ENCODE measurements at regions not wholly inside any gene's neighbourhood (a gene's known extent, or its start where the extent isn't known, plus 50 kb on each side); places are given as distances from the start of the nearest gene placed in this dataset.

GRCh38 chr3:170777564-170777926 lies 92.5 kb downstream of the RPL22L1 start:
- ATAC-seq (ENCODE audit: low read depth) (no peak), DNase-seq (no peak)
- ChIA-PET CTCF (no interaction called here), POLR2A (no interaction called here)
- Histone ChIP-seq H3K4me1 (ENCODE audit: control insufficient read depth in 2 of 2, insufficient read depth in 2 of 2, low read length in 2 of 2) (no peaks in the 10 kb centered on the region), H4K20me1 (ENCODE audit: control insufficient read depth, insufficient read depth, low read length, poor library complexity, severe bottlenecking) (no peaks in the 10 kb centered on the region), H3K9me3 (ENCODE audit: control extremely low read depth in 1 of 3, control insufficient read depth in 2 of 3, insufficient read depth in 1 of 3, low read length in 2 of 3) (peaks cover 0 to 3% (median 0%) of the 10 kb centered on the region in 3 donors), H3K4me2 (replicated peaks; ENCODE audit: low read depth, low read length, poor library complexity, severe bottlenecking) (no peak overlapping the region), H3K36me3 (replicated peaks in 1 of 2; ENCODE audit: control extremely low read depth in 1 of 2, control insufficient read depth in 1 of 2, extremely low read depth in 1 of 2, insufficient read depth in 2 of 2, low read length in 1 of 2) (no peaks in the 10 kb centered on the region), H2AFZ (ENCODE audit: insufficient read depth, low read depth, low read length, poor library complexity, severe bottlenecking) (no peak overlapping the region), H3K27me3 (replicated peaks in 1 of 4; ENCODE audit: control extremely low read depth in 1 of 4, control insufficient read depth in 3 of 4, insufficient read depth in 4 of 4, low read length in 3 of 4) (peaks cover 0 to 3% (median under 1%) of the 10 kb centered on the region in 4 experiments), H3K9ac (ENCODE audit: low read length) (no peak overlapping the region), H3K79me2 (ENCODE audit: control insufficient read depth, insufficient read depth, low read length) (no peaks in the 10 kb centered on the region), H3K27ac (ENCODE audit: low read length in 2 of 2) (no peak overlapping the region), H3K4me3 (ENCODE audit: control extremely low read depth in 1 of 5, extremely low read depth in 1 of 5, insufficient read depth in 1 of 5, low read depth in 2 of 5, low read length in 4 of 5) (no peak overlapping the region)
- no peaks in the 10 kb centered on the region for H3K9me3 Mint-ChIP-seq (ENCODE audit: insufficient read depth)
- no peak overlapping the region for H3K27ac Mint-ChIP-seq
- H3K27me3 Mint-ChIP-seq = peaks cover 36% of the 10 kb centered on the region
- H3K4me1 Mint-ChIP-seq = no peaks in the 10 kb centered on the region
- no peak overlapping the region for H3K4me3 Mint-ChIP-seq
- intact Hi-C loops (cut with micrococcal nuclease) = no loop called here
- no peak for TF ChIP-seq EZH2 (IDR thresholded peaks at IDR 0.05; ENCODE audit: borderline replicate concordance, insufficient read depth, low read depth, low read length, poor library complexity, severe bottlenecking)
- no peak for TF ChIP-seq CTCF (IDR thresholded peaks at IDR 0.05)

- no peak for TF ChIP-seq CTCF (IDR thresholded peaks at IDR 0.05)
- TF ChIP-seq EZH2 (IDR thresholded peaks at IDR 0.05; ENCODE audit: borderline replicate concordance, insufficient read depth, low read depth, low read length, poor library complexity, severe bottlenecking) = no peak
- Histone ChIP-seq H4K20me1 (ENCODE audit: control insufficient read depth, insufficient read depth, low read length, poor library complexity, severe bottlenecking) (no peaks in the 10 kb centered on the region), H3K4me3 (ENCODE audit: control extremely low read depth in 1 of 5, extremely low read depth in 1 of 5, insufficient read depth in 1 of 5, low read depth in 2 of 5, low read length in 4 of 5) (no peak overlapping the region), H3K36me3 (replicated peaks in 1 of 2; ENCODE audit: control extremely low read depth in 1 of 2, control insufficient read depth in 1 of 2, extremely low read depth in 1 of 2, insufficient read depth in 2 of 2, low read length in 1 of 2) (no peaks in the 10 kb centered on the region), H2AFZ (ENCODE audit: insufficient read depth, low read depth, low read length, poor library complexity, severe bottlenecking) (no peak overlapping the region), H3K79me2 (ENCODE audit: control insufficient read depth, insufficient read depth, low read length) (no peaks in the 10 kb centered on the region), H3K4me2 (replicated peaks; ENCODE audit: low read depth, low read length, poor library complexity, severe bottlenecking) (no peak overlapping the region), H3K27ac (ENCODE audit: low read length in 2 of 2) (no peak overlapping the region), H3K9me3 (ENCODE audit: control extremely low read depth in 1 of 3, control insufficient read depth in 2 of 3, insufficient read depth in 1 of 3, low read length in 2 of 3) (peaks cover 0 to 3% (median 0%) of the 10 kb centered on the region in 3 donors), H3K9ac (ENCODE audit: low read length) (no peak overlapping the region), H3K4me1 (ENCODE audit: control insufficient read depth in 2 of 2, insufficient read depth in 2 of 2, low read length in 2 of 2) (no peaks in the 10 kb centered on the region), H3K27me3 (replicated peaks in 1 of 4; ENCODE audit: control extremely low read depth in 1 of 4, control insufficient read depth in 3 of 4, insufficient read depth in 4 of 4, low read length in 3 of 4) (peaks cover 0 to 3% (median under 1%) of the 10 kb centered on the region in 4 experiments)
- Mint-ChIP-seq H3K9me3 (ENCODE audit: insufficient read depth) (no peaks in the 10 kb centered on the region), H3K4me3 (no peak overlapping the region), H3K27me3 (peaks cover 34% of the 10 kb centered on the region), H3K27ac (no peak overlapping the region), H3K4me1 (no peaks in the 10 kb centered on the region)
- WGBS (ENCODE audit: insufficient coverage) = 80% methylated on average over 4 of the region's 5 CpGs
- ChIA-PET POLR2A (no interaction called here), CTCF (no interaction called here)
- ATAC-seq (ENCODE audit: low read depth) (no peak), DNase-seq (no peak)
- intact Hi-C loops (cut with micrococcal nuclease) = no loop called here
Observed at GRCh38 chr3:170776887-170777563, 93.0 kb downstream of the RPL22L1 start.
